Glutamatergic neuron (in vitro differentiated cells): ENCODE measurements at regions not wholly inside any gene's neighbourhood (a gene's known extent, or its start where the extent isn't known, plus 50 kb on each side); places are given as distances from the start of the nearest gene placed in this dataset.

ENCODE experiments used
- DNase-seq: peaks from one replicate; pipeline ENCODE4 v3.0.0; 2022
- H3K27ac Mint-ChIP-seq: one replicate; pipeline ENCODE4 v1.8.0; 2020; ENCODE audit warnings: mild to moderate bottlenecking, mixed read lengths, inconsistent platforms; ENCODE audit not compliant: unreplicated experiment
- H3K27me3 Mint-ChIP-seq: one replicate; pipeline ENCODE4 v1.8.0; 2020; ENCODE audit warnings: mild to moderate bottlenecking, moderate library complexity, mixed read lengths, inconsistent platforms; ENCODE audit not compliant: unreplicated experiment
- H3K36me3 Mint-ChIP-seq: one replicate; pipeline ENCODE4 v1.8.0; 2020; ENCODE audit warnings: mild to moderate bottlenecking, mixed read lengths, inconsistent platforms; ENCODE audit not compliant: unreplicated experiment
- H3K4me1 Mint-ChIP-seq: one replicate; pipeline ENCODE4 v1.8.0; 2020; ENCODE audit warnings: mild to moderate bottlenecking, low read depth, mixed read lengths, inconsistent platforms; ENCODE audit not compliant: unreplicated experiment
- H3K4me3 Mint-ChIP-seq: one replicate; pipeline ENCODE4 v1.8.0; 2020; ENCODE audit warnings: mild to moderate bottlenecking, mixed read lengths, inconsistent platforms; ENCODE audit not compliant: unreplicated experiment
- H3K9me3 Mint-ChIP-seq: one replicate; pipeline ENCODE4 v1.8.0; 2020; ENCODE audit warnings: mild to moderate bottlenecking, moderate library complexity, mixed read lengths, inconsistent platforms; ENCODE audit not compliant: unreplicated experiment
- TF ChIP-seq, protein P1 (sequence below): fragments of 200-600 bp; sonication (generic); IDR thresholded peaks from one replicate; pipeline ENCODE4 v1.5.0; 2021; ENCODE audit not compliant: partially characterized antibody, unreplicated experiment

DNA sequence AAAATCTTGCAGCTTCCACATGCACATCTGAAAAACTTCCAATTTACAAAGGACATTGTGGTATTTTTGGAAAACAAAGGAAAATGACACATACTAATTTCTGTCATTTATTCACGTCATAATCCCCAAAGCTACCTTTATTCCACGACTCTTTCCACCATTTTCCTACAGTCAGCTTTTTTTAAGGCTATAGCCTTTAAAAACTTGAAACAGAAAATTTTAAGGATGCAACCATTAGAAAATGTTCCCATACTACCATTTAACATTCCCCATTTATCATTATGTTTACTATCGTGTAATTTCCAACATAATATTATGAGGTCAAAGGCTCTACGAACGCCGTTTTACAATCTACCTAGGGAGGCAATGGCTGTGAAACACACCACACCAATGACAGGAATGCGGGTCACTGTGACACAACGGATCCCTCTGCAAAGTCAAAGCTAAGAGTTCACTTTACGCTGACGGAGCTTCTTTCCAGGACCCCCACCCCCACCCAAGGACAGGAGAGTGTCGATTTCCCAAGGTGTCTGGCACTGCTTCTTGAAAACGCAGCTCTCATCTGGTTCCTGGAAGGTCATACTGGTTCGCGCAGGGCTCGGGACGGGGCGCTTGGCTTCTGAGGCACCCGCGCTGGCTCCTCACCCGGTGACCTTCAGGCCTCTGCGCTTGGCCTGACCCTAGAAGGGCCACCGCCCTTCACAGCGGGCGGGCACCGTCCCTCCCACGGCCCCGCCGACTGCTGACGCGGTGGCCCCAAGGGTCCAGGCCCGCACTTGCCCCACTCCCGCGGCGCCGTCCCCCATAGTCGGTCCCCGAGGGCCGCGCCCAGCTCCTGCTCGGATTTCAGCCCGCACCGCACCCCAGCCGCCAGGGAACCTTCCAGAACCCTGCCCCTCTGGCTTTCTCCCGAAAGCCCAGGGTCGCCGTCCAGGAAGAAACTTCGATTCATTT is 50.5 kb upstream of the ATF3 start:
- peaks cover 4% of the 10 kb centered on the region for H3K9me3 Mint-ChIP-seq
- peak; percentile 52 for DNase-seq
- peaks cover 4% of the 10 kb centered on the region for H3K4me1 Mint-ChIP-seq
- peaks cover 7% of the 10 kb centered on the region for H3K27me3 Mint-ChIP-seq
- H3K4me3 Mint-ChIP-seq, result peak overlapping the region; percentile 84
- TF ChIP-seq, protein P1, sequence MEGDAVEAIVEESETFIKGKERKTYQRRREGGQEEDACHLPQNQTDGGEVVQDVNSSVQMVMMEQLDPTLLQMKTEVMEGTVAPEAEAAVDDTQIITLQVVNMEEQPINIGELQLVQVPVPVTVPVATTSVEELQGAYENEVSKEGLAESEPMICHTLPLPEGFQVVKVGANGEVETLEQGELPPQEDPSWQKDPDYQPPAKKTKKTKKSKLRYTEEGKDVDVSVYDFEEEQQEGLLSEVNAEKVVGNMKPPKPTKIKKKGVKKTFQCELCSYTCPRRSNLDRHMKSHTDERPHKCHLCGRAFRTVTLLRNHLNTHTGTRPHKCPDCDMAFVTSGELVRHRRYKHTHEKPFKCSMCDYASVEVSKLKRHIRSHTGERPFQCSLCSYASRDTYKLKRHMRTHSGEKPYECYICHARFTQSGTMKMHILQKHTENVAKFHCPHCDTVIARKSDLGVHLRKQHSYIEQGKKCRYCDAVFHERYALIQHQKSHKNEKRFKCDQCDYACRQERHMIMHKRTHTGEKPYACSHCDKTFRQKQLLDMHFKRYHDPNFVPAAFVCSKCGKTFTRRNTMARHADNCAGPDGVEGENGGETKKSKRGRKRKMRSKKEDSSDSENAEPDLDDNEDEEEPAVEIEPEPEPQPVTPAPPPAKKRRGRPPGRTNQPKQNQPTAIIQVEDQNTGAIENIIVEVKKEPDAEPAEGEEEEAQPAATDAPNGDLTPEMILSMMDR, result no peak
- H3K27ac Mint-ChIP-seq, result peak overlapping the region; percentile 73
- no peaks in the 10 kb centered on the region for H3K36me3 Mint-ChIP-seq

GRCh38 chr1:212558693-212559480 is 49.7 kb upstream of the ATF3 start:
- peak overlapping the region; percentile 83 for H3K4me3 Mint-ChIP-seq
- TF ChIP-seq, protein P1, result no peak
- peak overlapping the region; percentile 33 for H3K27ac Mint-ChIP-seq
- H3K27me3 Mint-ChIP-seq, result peaks cover 7% of the 10 kb centered on the region
- H3K4me1 Mint-ChIP-seq, result peaks cover 4% of the 10 kb centered on the region
- H3K9me3 Mint-ChIP-seq, result peaks cover 6% of the 10 kb centered on the region
- DNase-seq, result peak; percentile 92
- H3K36me3 Mint-ChIP-seq, result no peaks in the 10 kb centered on the region
